ENCODE measurements at regions not wholly inside any gene's neighbourhood (a gene's known extent, or its start where the extent isn't known, plus 50 kb on each side); places are given as distances from the start of the nearest gene placed in this dataset.

DNA sequence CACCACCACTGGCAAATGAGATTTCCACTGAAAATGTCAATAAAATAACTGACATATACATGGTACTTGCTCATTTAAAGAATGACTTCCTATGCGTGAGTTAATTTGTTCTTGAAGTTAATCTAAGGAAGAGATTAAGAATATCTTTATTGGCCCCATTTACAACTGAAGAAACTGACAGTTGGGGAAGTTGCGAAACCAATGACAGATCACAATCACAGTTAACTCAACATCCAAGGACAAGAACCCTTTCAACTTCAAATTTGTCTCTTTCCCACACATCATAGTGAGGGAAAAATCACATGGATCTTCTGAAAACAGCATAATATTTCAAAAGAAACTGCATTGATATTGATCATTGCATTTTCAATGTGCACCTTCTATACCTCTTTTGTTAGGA is 565.4 kb downstream of the IRS1 start:
- no peak for DNase-seq
- Histone ChIP-seq H3K27ac (no peak overlapping the region), H3K9me3 (no peaks in the 10 kb centered on the region), H3K4me1 (no peaks in the 10 kb centered on the region), H3K36me3 (no peaks in the 10 kb centered on the region), H3K27me3 (no peaks in the 10 kb centered on the region), H3K4me3 (no peak overlapping the region)
- intact Hi-C loops (cut with DNase I) = no loop called here
- ATAC-seq = no peak
- no peak for TF ChIP-seq POLR2A (IDR thresholded peaks at IDR 0.05)
- TF ChIP-seq, protein P1, sequence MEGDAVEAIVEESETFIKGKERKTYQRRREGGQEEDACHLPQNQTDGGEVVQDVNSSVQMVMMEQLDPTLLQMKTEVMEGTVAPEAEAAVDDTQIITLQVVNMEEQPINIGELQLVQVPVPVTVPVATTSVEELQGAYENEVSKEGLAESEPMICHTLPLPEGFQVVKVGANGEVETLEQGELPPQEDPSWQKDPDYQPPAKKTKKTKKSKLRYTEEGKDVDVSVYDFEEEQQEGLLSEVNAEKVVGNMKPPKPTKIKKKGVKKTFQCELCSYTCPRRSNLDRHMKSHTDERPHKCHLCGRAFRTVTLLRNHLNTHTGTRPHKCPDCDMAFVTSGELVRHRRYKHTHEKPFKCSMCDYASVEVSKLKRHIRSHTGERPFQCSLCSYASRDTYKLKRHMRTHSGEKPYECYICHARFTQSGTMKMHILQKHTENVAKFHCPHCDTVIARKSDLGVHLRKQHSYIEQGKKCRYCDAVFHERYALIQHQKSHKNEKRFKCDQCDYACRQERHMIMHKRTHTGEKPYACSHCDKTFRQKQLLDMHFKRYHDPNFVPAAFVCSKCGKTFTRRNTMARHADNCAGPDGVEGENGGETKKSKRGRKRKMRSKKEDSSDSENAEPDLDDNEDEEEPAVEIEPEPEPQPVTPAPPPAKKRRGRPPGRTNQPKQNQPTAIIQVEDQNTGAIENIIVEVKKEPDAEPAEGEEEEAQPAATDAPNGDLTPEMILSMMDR (IDR thresholded peaks at IDR 0.05) = no peak
- 89 to 92% (median 89%) methylated on average over 2 of the region's 2 CpGs for WGBS, 4 donors

DNA sequence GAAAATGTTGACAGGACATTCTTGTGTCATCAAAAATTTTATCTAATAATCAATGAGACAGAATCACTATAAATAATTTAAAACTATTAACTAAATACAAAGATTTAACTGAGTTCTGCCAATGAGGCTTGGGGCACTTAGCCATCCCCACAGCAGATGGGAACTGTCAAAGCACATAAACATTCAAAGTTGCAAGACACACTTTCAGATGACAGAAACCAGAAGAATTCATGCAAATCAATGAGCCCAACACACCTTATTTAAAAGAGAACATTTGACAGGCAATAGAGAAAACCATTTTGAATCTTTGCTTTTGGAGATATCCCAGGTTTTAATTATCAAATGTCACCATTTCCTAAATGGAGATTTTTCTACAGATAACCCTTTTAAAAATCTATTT is 566.2 kb downstream of the IRS1 start:
- TF ChIP-seq, protein P1 (IDR thresholded peaks at IDR 0.05) = no peak
- no peak for TF ChIP-seq POLR2A (IDR thresholded peaks at IDR 0.05)
- no peak overlapping the region for H3K4me3 ChIP-seq
- H3K9me3 ChIP-seq = no peaks in the 10 kb centered on the region
- H3K4me1 ChIP-seq = no peaks in the 10 kb centered on the region
- DNase-seq = no peak
- H3K36me3 ChIP-seq = no peaks in the 10 kb centered on the region
- no peak overlapping the region for H3K27ac ChIP-seq
- no peak for ATAC-seq
- intact Hi-C loops (cut with DNase I) = no loop called here
- no peaks in the 10 kb centered on the region for H3K27me3 ChIP-seq

DNA sequence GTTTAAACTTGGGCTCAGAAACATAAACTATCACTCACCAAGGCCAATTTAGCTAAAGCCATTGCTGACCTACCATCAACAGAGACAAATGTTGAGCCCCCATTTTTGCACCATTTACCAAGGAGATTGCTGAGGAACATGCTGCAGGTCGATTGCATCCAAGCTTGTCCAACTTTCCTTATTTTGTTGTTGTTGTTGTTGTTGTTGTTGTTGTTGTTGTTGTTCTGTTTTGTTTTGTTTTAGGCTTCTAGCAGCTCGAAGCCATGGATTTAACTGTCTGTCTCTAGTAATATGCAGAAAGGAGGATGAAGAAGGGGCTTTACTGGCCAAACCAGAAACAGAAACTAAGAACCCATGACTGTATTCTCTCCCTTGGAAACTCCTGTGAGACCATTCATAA is 571.5 kb downstream of the IRS1 start:
- H3K36me3 ChIP-seq = no peaks in the 10 kb centered on the region
- ATAC-seq = no peak
- TF ChIP-seq, protein P1 (IDR thresholded peaks at IDR 0.05) = no peak
- TF ChIP-seq POLR2A (IDR thresholded peaks at IDR 0.05) = no peak
- H3K9me3 ChIP-seq = no peaks in the 10 kb centered on the region
- no peaks in the 10 kb centered on the region for H3K27me3 ChIP-seq
- H3K4me1 ChIP-seq = no peaks in the 10 kb centered on the region
- WGBS, 4 donors = 70 to 75% (median 71%) methylated on average over 2 of the region's 2 CpGs
- intact Hi-C loops (cut with DNase I) = loop anchor here in 1 of 10 donors (10.0 kb wide), 2 partner anchors 217 to 757 kb away; no protein-coding TSS in a partner anchor
- no peak overlapping the region for H3K27ac ChIP-seq
- no peak overlapping the region for H3K4me3 ChIP-seq
- no peak for DNase-seq

DNA sequence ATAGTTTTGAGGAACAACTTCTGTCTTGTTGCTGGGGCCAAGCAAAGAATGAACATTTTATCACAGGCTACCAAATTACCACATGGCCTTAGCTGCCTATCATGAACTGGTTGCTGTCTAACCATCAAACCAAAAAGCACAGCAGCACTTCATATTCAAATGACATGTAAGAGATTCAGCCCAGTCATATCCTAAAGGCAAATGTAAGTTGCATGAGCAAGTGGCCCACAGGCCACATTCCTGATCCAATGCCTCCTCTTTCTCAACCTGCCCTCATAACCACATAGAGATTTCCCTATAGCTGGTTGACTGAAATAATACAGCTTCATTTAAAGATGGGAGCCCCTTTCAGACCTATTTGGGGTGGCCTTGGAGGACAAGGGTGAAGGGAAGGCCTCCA is 572.3 kb downstream of the IRS1 start:
- ATAC-seq (no peak), DNase-seq (no peak)
- Histone ChIP-seq H3K4me3 (no peak overlapping the region), H3K4me1 (no peaks in the 10 kb centered on the region), H3K27ac (no peak overlapping the region), H3K27me3 (no peaks in the 10 kb centered on the region), H3K36me3 (no peaks in the 10 kb centered on the region), H3K9me3 (no peaks in the 10 kb centered on the region)
- TF ChIP-seq POLR2A (IDR thresholded peaks at IDR 0.05) = no peak
- TF ChIP-seq, protein P1 (IDR thresholded peaks at IDR 0.05) = no peak
- intact Hi-C loops (cut with DNase I) = loop anchor here in 2 of 10 donors (2.0 to 10.0 kb wide), 3 partner anchors 59 to 757 kb away; no protein-coding TSS in a partner anchor

Measured in heart left ventricle (tissue), 16 donors.